ENCODE measurements at regions not wholly inside any gene's neighbourhood (a gene's known extent, or its start where the extent isn't known, plus 50 kb on each side); places are given as distances from the start of the nearest gene placed in this dataset.
"Not testable (repeated sequence)": the region's sequence is repeated elsewhere in the genome, so short reads cannot be mapped to it uniquely, and the experiment has no call there.

- no peaks in the 10 kb centered on the region for H3K27me3 ChIP-seq (ENCODE audit: insufficient read depth, low read length)
- H3K27ac ChIP-seq (ENCODE audit: low read depth, low read length), result no peak overlapping the region
- no peak overlapping the region for H3K4me2 ChIP-seq (ENCODE audit: low read length)
- no peak for FAIRE-seq
- H3K79me2 ChIP-seq (ENCODE audit: insufficient read depth, low read length), result no peaks in the 10 kb centered on the region
- Mint-ChIP-seq H3K9me3 (ENCODE audit: unreplicated experiment) (no peaks in the 10 kb centered on the region), H3K4me3 (ENCODE audit: unreplicated experiment) (no peak overlapping the region), H3K27me3 (ENCODE audit: low read depth, unreplicated experiment) (no peaks in the 10 kb centered on the region), H3K36me3 (ENCODE audit: low read depth, unreplicated experiment) (no peaks in the 10 kb centered on the region), H3K4me1 (ENCODE audit: low read depth, unreplicated experiment) (peaks cover 26% of the 10 kb centered on the region), H3K27ac (ENCODE audit: unreplicated experiment) (no peak overlapping the region)
- H3K4me3 ChIP-seq (ENCODE audit: insufficient read depth, low read depth, low read length), result no peak overlapping the region
- H3K36me3 ChIP-seq (ENCODE audit: insufficient read depth, low read length), result no peaks in the 10 kb centered on the region
- peaks cover 19% of the 10 kb centered on the region for H3K4me1 ChIP-seq (ENCODE audit: insufficient read depth, low read length)
- H4K20me1 ChIP-seq (ENCODE audit: insufficient read depth, low read length), result no peaks in the 10 kb centered on the region
- TF ChIP-seq CTCF (IDR thresholded peaks at IDR 0.05; ENCODE audit: insufficient read depth, low read depth, low read length), result no peak
- no peak for TF ChIP-seq EZH2 (IDR thresholded peaks at IDR 0.05; ENCODE audit: insufficient read depth, low read length)
- DNase-seq (ENCODE audit: low read depth), result peak; percentile 80
- no peak overlapping the region for H3K9ac ChIP-seq (ENCODE audit: low read length)
- H3K9me3 ChIP-seq (ENCODE audit: insufficient read depth, low read depth, low read length), result no peaks in the 10 kb centered on the region
- no peak overlapping the region for H2AFZ ChIP-seq (ENCODE audit: low read depth, low read length)
Observed at GRCh38 chr5:14928661-14929060, 57.1 kb upstream of the ANKH start.

- Histone ChIP-seq H3K9ac (ENCODE audit: low read length) (peak overlapping the region; percentile 51), H4K20me1 (ENCODE audit: insufficient read depth, low read length) (no peaks in the 10 kb centered on the region), H3K4me1 (ENCODE audit: insufficient read depth, low read length) (peaks cover 19% of the 10 kb centered on the region), H3K4me2 (ENCODE audit: low read length) (peak overlapping the region; percentile 77), H3K27me3 (ENCODE audit: insufficient read depth, low read length) (no peaks in the 10 kb centered on the region), H3K27ac (ENCODE audit: low read depth, low read length) (peak overlapping the region; percentile 85), H3K79me2 (ENCODE audit: insufficient read depth, low read length) (no peaks in the 10 kb centered on the region), H3K36me3 (ENCODE audit: insufficient read depth, low read length) (no peaks in the 10 kb centered on the region), H3K4me3 (ENCODE audit: insufficient read depth, low read depth, low read length) (no peak overlapping the region), H3K9me3 (ENCODE audit: insufficient read depth, low read depth, low read length) (no peaks in the 10 kb centered on the region), H2AFZ (ENCODE audit: low read depth, low read length) (no peak overlapping the region)
- FAIRE-seq, result no peak
- H3K4me1 Mint-ChIP-seq (ENCODE audit: low read depth, unreplicated experiment), result peaks cover 31% of the 10 kb centered on the region
- peak; percentile 80 for DNase-seq (ENCODE audit: low read depth)
- peak overlapping the region; percentile 98 for H3K27ac Mint-ChIP-seq (ENCODE audit: unreplicated experiment)
- TF ChIP-seq EZH2 (IDR thresholded peaks at IDR 0.05; ENCODE audit: insufficient read depth, low read length) (no peak), CTCF (IDR thresholded peaks at IDR 0.05; ENCODE audit: insufficient read depth, low read depth, low read length) (no peak)
- H3K4me3 Mint-ChIP-seq (ENCODE audit: unreplicated experiment), result no peak overlapping the region
- no peaks in the 10 kb centered on the region for H3K9me3 Mint-ChIP-seq (ENCODE audit: unreplicated experiment)
- H3K36me3 Mint-ChIP-seq (ENCODE audit: low read depth, unreplicated experiment), result no peaks in the 10 kb centered on the region
- peaks cover 4% of the 10 kb centered on the region for H3K27me3 Mint-ChIP-seq (ENCODE audit: low read depth, unreplicated experiment)
Observed at GRCh38 chr5:14925326-14925725, 53.7 kb upstream of the ANKH start.

- H3K9ac ChIP-seq (ENCODE audit: low read length); H2AFZ ChIP-seq (ENCODE audit: low read depth, low read length); H3K27ac Mint-ChIP-seq (ENCODE audit: unreplicated experiment); FAIRE-seq; H3K9me3 ChIP-seq (ENCODE audit: insufficient read depth, low read depth, low read length); H3K36me3 Mint-ChIP-seq (ENCODE audit: low read depth, unreplicated experiment); H3K4me3 Mint-ChIP-seq (ENCODE audit: unreplicated experiment); H3K36me3 ChIP-seq (ENCODE audit: insufficient read depth, low read length); H3K4me3 ChIP-seq (ENCODE audit: insufficient read depth, low read depth, low read length); H3K9me3 Mint-ChIP-seq (ENCODE audit: unreplicated experiment); H3K27ac ChIP-seq (ENCODE audit: low read depth, low read length); H4K20me1 ChIP-seq (ENCODE audit: insufficient read depth, low read length); H3K4me2 ChIP-seq (ENCODE audit: low read length); DNase-seq (ENCODE audit: low read depth); H3K79me2 ChIP-seq (ENCODE audit: insufficient read depth, low read length); H3K27me3 Mint-ChIP-seq (ENCODE audit: low read depth, unreplicated experiment); H3K27me3 ChIP-seq (ENCODE audit: insufficient read depth, low read length): not testable (repeated sequence)
- peaks cover 19% of the 10 kb centered on the region for H3K4me1 ChIP-seq (ENCODE audit: insufficient read depth, low read length)
- peaks cover 28% of the 10 kb centered on the region for H3K4me1 Mint-ChIP-seq (ENCODE audit: low read depth, unreplicated experiment)
Observed at GRCh38 chr5:14922952-14923351, 51.4 kb upstream of the ANKH start.

All from astrocyte (in vitro differentiated cells and primary cell).